Left kidney (tissue), 1 donor: ENCODE measurements at regions not wholly inside any gene's neighbourhood (a gene's known extent, or its start where the extent isn't known, plus 50 kb on each side); places are given as distances from the start of the nearest gene placed in this dataset.

Experiments
- DNase-seq: peaks from one replicate; pipeline ENCODE4 v3.0.0-alpha.2; 2013

DNA sequence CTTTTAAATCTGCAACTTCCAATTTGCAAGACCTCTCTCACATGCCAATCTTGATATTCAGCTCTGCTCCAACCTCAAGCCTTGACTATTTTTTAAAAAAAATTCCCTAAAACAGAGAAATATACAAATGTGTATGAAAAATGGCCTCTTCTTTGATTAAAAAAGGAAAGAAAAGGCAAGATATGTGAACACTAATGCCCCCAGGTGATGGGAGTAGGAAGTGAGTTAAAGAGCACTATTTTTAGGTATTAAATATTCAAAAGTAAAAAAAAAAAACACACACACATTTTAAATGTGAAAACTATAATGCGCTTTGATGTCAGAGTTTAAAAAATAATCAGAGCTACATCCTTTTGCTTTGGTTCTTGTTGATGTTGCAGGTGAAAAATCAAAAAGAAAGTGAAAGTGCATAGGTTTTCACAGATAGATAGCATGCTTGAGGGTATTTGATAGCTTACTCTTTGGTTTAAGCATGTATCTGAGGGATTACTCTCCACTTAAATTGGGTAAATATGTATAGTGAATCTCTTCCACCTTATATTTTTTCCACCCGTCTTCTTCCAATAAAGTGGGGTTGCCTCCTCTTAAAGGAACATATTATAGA, 406.0 kb upstream of the POU3F3 start:
- DNase-seq, result no peak

GRCh38 chr2:104448661-104449440, 405.1 kb upstream of the POU3F3 start:
- no peak for DNase-seq

DNA sequence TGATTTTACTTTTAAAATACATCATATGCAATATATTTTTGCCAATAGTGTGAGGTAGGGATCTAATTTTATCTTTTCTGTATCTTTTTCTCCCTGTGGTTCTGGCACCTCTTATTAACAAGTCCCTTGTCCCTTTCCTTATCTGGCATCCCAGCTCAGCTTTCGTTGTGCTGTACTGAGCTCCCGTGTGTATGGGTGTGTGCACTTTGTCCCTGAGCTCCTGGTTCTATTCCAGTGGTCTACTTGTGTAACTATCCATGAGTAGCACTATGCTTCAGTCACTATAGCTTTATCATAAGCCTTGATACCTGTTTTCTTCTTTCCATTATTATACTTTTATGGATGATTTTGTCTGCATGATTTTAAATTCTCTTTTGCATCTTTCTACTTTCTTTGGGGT, 401.4 kb upstream of the POU3F3 start:
- no peak for DNase-seq

- no peak for DNase-seq
These were observed 391.2 kb upstream of the POU3F3 start for GRCh38 chr2:104462731-104463130.

- no peak for DNase-seq
These were observed 387.9 kb upstream of the POU3F3 start for GRCh38 chr2:104465981-104466380.

- no peak for DNase-seq
These were observed 385.1 kb upstream of the POU3F3 start for GRCh38 chr2:104468846-104469245.

DNA sequence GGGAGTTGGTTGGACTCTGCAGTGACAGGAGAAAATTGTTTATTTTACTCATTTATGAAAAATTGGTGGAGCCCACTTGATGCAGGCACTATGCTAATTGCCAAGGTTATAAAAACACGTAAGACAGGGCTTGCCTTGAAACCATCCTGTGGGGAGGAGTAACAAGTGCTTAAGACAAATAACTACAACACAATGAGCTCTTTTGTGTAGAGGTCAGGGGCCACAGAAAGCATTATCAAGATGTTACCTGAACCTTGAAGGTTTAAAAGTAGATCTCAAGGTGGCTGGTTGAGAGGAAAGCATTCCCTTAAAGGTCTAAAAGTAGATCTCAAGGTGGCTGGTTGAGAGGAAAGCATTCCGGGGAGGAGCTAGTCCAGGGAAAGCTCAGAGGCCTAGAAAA, 381.8 kb upstream of the POU3F3 start:
- no peak for DNase-seq

- no peak for DNase-seq
These were observed 380.4 kb upstream of the POU3F3 start for GRCh38 chr2:104473546-104473945.

DNA sequence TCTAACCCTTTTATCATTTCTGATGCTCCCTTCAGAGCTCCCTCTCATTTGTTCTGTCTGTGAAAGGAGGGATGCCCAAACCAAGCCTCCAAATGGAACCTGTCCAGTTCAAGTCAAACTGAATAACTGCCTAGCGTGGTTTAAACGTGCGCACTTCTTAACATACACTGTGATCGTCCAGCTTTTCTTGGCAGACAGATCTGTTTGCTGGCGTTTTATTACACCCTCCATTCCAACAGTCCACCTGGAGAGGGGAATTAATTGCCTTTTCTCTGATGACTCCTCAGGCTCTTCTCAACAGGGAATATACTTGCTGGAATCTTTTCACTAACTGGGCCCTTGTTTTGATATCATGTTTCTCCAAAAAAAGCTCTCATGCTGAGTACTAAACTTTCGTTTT, 379.2 kb upstream of the POU3F3 start:
- no peak for DNase-seq

DNA sequence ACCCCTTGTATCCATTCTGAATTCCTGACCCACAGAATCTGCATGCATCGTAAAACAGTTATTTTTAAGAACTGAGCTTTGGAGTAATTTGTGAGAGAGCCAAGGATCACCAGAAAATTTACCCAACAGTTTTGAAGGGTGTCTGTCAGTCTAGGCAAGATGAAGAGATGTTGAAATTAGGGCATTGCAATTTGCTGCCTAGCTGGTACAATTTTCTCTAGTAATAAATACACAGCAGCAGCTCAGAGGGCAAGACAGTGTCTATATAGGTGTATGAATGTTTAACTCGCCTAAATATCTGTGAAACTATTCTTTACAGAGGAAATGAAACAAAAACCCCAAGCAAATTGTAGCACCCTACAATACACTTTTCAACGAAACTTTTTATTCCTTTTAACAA, 377.8 kb upstream of the POU3F3 start:
- DNase-seq, result no peak

GRCh38 chr2:104476563-104476988, 377.3 kb upstream of the POU3F3 start:
- DNase-seq, result no peak

GRCh38 chr2:104481341-104481740, 372.6 kb upstream of the POU3F3 start:
- no peak for DNase-seq

- no peak for DNase-seq
These were observed 366.5 kb upstream of the POU3F3 start for GRCh38 chr2:104487366-104487765.

DNA sequence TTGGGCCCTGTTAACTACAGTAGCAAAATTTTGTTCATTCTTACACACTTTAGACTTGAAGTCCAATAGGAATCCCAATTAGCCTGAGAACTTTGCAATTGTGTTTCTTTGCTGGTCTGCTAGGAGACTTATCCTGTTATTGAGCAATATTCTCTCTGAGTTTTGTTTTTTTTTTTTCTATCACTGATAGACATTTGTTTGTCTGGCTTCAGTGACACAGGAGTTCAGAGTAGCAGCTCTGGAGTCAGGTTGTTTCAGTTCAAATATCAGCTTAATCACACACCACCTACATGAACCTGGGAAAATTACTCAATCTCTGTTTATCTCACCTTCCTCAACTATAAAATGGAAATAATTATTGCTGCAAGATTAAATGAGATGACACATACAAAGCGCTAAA, 360.2 kb upstream of the POU3F3 start:
- DNase-seq, result no peak

DNA sequence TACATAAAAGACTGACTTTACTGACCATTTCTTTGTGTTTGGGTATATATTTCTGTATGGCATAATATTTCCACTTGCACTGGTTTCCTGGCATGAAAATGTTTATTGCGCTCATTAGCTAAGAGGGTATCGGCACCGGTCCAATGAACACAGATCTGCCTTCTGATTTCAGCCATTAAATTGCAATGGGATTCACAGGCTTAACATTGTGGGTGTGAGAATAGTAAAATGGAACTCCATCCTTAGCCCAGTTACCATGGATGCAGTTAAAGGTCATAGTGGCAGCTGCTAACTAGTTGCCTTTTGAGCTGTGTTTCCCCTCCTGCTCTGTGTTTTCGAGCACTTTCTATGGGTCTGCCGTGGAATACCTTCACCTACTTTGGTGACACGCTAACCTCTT, 352.6 kb upstream of the POU3F3 start:
- DNase-seq, result no peak

GRCh38 chr2:104501929-104502328, 352.0 kb upstream of the POU3F3 start:
- no peak for DNase-seq

- no peak for DNase-seq
These were observed 351.0 kb upstream of the POU3F3 start for GRCh38 chr2:104502901-104503300.

DNA sequence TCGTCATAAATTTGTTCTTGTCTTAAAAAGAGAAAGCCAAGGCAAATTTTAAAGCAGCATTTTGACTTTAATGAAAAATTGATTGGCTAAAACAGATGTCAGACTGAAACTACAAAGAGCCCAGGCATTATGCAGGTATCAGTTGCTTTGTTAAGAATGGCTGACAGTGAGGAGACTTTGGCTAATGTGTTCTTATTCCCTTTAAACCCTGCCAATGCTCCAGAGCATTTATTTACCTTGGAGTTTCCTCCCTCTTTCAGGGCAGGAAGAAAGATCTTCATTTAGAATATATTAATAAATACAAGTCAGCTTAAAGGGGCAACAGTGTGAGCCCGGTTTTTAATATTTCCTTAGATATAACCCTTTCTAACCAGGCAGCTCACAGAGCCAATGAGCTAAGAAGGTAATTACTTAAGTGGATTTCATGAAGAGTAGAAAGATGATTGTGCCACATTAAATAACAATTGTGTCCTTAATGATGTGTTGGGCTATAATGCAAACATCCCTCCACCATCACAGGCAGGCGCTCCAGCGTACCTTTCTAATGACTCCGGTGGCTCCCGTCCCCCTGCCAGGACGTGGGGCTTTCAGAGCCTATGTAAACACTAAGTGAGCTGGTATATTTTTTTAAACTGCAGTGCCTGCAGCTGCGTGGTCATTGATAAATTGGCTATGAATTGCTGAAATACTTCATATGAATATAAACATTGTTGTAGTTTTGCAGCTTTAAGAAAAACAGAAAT, 349.4 kb upstream of the POU3F3 start:
- DNase-seq, result no peak

DNA sequence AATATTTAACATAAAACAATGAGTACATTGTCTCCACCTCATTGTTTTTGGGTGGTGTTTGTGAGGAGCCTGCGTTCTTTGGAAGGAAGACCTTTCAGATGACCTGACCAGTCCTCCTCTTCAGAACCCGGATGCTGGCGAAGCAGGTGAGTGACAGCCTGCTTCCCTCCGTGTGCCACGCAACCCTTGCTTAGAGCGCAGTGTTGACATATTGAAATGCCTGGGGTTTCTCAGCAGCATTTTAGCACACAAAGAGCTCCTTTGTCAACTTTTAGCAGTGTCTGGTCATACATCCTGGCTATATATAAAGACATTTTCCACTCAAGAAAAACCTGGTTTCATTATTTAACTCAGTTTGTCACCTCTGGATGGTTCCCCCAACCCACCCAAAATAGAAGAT, 335.7 kb upstream of the POU3F3 start:
- DNase-seq, result no peak

DNA sequence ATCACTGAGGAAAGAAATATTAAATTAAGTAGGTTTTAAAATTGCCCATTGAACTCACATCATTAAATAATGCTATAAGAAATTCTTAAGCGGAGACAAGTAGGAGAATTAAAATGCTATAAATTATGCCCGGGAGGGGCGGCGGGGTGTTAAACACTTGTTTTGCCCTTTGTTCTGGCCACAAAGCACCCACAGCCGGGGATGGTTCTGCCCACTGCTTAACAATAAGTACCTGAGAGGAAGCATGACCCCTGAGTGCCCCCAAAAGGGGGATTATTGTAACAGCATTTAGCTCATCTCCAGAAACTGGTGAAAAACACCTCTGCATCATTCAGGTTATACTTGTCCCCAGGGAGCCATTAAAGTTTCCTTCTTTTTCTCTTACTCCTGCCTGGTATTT, 332.7 kb upstream of the POU3F3 start:
- peak; percentile 12 for DNase-seq

- no peak for DNase-seq
These were observed 330.0 kb upstream of the POU3F3 start for GRCh38 chr2:104523921-104524320.

DNA sequence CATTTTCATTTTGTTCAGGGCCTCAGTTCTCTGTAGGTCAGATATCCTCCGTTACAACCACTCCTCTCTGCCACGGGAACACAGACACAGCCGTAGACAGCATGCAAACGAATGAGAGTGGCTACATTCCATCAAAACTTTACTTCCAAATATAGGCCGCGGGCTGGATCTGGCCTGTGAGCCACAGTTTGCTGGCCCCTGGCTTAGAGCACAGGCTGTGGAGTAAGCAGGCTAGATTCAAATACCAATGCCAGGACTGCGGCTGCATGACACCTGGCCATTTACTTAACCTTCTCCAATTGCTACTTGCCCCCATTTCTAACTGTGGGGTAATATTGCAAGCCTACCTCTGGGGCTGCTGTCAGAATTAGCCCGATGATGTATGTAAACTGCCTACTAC, 325.8 kb upstream of the POU3F3 start:
- no peak for DNase-seq

GRCh38 chr2:104531122-104531521, 322.8 kb upstream of the POU3F3 start:
- DNase-seq, result no peak
